Activated naive CD8-positive, alpha-beta T cell treated with anti-CD3 and anti-CD28 coated beads, Interleukin-2, amount 50 U/mL, for 16 hours (primary cell): ENCODE measurements at regions not wholly inside any gene's neighbourhood (a gene's known extent, or its start where the extent isn't known, plus 50 kb on each side); places are given as distances from the start of the nearest gene placed in this dataset.

Experiments used
- DNase-seq: peaks from one replicate; pipeline ENCODE4 v3.0.0-alpha.2; 2020; ENCODE audit warnings: low read depth, low spot score

GRCh38 chr20:61134296-61135030 is 117.6 kb upstream of the CDH4 start:
- no peak for DNase-seq

- no peak for DNase-seq
Measured at GRCh38 chr20:61135266-61135665, 116.8 kb upstream of the CDH4 start.

- no peak for DNase-seq
Measured at GRCh38 chr20:61135968-61136367, 116.1 kb upstream of the CDH4 start.

- no peak for DNase-seq
Measured at GRCh38 chr20:61138566-61138965, 113.5 kb upstream of the CDH4 start.

GRCh38 chr20:61139031-61139430 is 113.0 kb upstream of the CDH4 start:
- no peak for DNase-seq

GRCh38 chr20:61140576-61140975 is 111.5 kb upstream of the CDH4 start:
- no peak for DNase-seq

- no peak for DNase-seq
Measured at GRCh38 chr20:61146023-61146422, 106.0 kb upstream of the CDH4 start.

- DNase-seq, result no peak
Measured at GRCh38 chr20:61149636-61150035, 102.4 kb upstream of the CDH4 start.

- DNase-seq, result no peak
Measured at GRCh38 chr20:61157301-61157700, 94.8 kb upstream of the CDH4 start.

- no peak for DNase-seq
Measured at GRCh38 chr20:61159957-61160686, 91.9 kb upstream of the CDH4 start.

- DNase-seq, result no peak
Measured at GRCh38 chr20:61161726-61162390, 90.2 kb upstream of the CDH4 start.

- DNase-seq, result no peak
Measured at GRCh38 chr20:61162451-61162850, 89.6 kb upstream of the CDH4 start.

GRCh38 chr20:61163031-61163430 is 89.0 kb upstream of the CDH4 start:
- no peak for DNase-seq

- DNase-seq, result no peak
Measured at GRCh38 chr20:61166324-61166723, 85.7 kb upstream of the CDH4 start.

GRCh38 chr20:61168605-61169004 is 83.5 kb upstream of the CDH4 start:
- no peak for DNase-seq

- no peak for DNase-seq
Measured at GRCh38 chr20:61169874-61170273, 82.2 kb upstream of the CDH4 start.

GRCh38 chr20:61170496-61171320 is 81.4 kb upstream of the CDH4 start:
- no peak for DNase-seq

GRCh38 chr20:61173267-61173666 is 78.8 kb upstream of the CDH4 start:
- DNase-seq, result no peak

GRCh38 chr20:61173961-61174725 is 77.9 kb upstream of the CDH4 start:
- no peak for DNase-seq

GRCh38 chr20:61176874-61177273 is 75.2 kb upstream of the CDH4 start:
- DNase-seq, result no peak

GRCh38 chr20:61178551-61179071 is 73.5 kb upstream of the CDH4 start:
- DNase-seq, result no peak
